ENCODE measurements at regions not wholly inside any gene's neighbourhood (a gene's known extent, or its start where the extent isn't known, plus 50 kb on each side); places are given as distances from the start of the nearest gene placed in this dataset.

GRCh38 chr10:110403593-110403992 lies 94.1 kb upstream of the DUSP5 start:
- no peak for TF ChIP-seq EZH2 (IDR thresholded peaks at IDR 0.05; ENCODE audit: borderline replicate concordance)
- no peak for TF ChIP-seq CTCF (IDR thresholded peaks at IDR 0.05; ENCODE audit: poor library complexity)
- no peak for TF ChIP-seq EZH2phosphoT487 (IDR thresholded peaks at IDR 0.05; ENCODE audit: low read depth, severe bottlenecking, unreplicated experiment)
- H3K27ac ChIP-seq, result no peak overlapping the region
- no peak overlapping the region for H2AFZ ChIP-seq
- no peak overlapping the region for H3K4me3 ChIP-seq
- H3K79me2 ChIP-seq, result no peaks in the 10 kb centered on the region
- H4K20me1 ChIP-seq (ENCODE audit: insufficient read depth, poor library complexity, severe bottlenecking), result no peaks in the 10 kb centered on the region
- no peaks in the 10 kb centered on the region for H3K9me3 ChIP-seq (ENCODE audit: low read depth)
- no peaks in the 10 kb centered on the region for H3K9me2 ChIP-seq (replicated peaks; ENCODE audit: insufficient read depth)
- peaks cover 23% of the 10 kb centered on the region for H3K4me1 ChIP-seq (ENCODE audit: insufficient read depth)
- WGBS (ENCODE audit: low lambda C conversion rate, missing lambda C conversion rate), result 93% methylated on average over 9 of the region's 9 CpGs
- H3K4me2 ChIP-seq, result no peak overlapping the region
- no peaks in the 10 kb centered on the region for H3K36me3 ChIP-seq (replicated peaks; ENCODE audit: insufficient read depth, low read depth)
- no peak for DNase-seq (ENCODE audit: low spot score)
- no peaks in the 10 kb centered on the region for H3K27me3 ChIP-seq

- no peaks in the 10 kb centered on the region for H3K9me2 ChIP-seq (replicated peaks; ENCODE audit: insufficient read depth)
- H4K20me1 ChIP-seq (ENCODE audit: insufficient read depth, poor library complexity, severe bottlenecking), result no peaks in the 10 kb centered on the region
- no peaks in the 10 kb centered on the region for H3K27me3 ChIP-seq
- no peaks in the 10 kb centered on the region for H3K36me3 ChIP-seq (replicated peaks; ENCODE audit: insufficient read depth, low read depth)
- no peaks in the 10 kb centered on the region for H3K9me3 ChIP-seq (ENCODE audit: low read depth)
- H3K79me2 ChIP-seq, result no peaks in the 10 kb centered on the region
- H3K4me3 ChIP-seq, result no peak overlapping the region
- H3K4me1 ChIP-seq (ENCODE audit: insufficient read depth), result peaks cover 21% of the 10 kb centered on the region
- H3K27ac ChIP-seq, result peak overlapping the region; percentile 77
- no peak overlapping the region for H2AFZ ChIP-seq
- no peak overlapping the region for H3K4me2 ChIP-seq
- TF ChIP-seq EZH2phosphoT487 (IDR thresholded peaks at IDR 0.05; ENCODE audit: low read depth, severe bottlenecking, unreplicated experiment) (no peak), CTCF (IDR thresholded peaks at IDR 0.05; ENCODE audit: poor library complexity) (no peak)
- 92% methylated on average over 4 of the region's 4 CpGs for WGBS (ENCODE audit: low lambda C conversion rate, missing lambda C conversion rate)
- DNase-seq (ENCODE audit: low spot score), result no peak
Observed at GRCh38 chr10:110404413-110404812, 93.3 kb upstream of the DUSP5 start.

- Histone ChIP-seq H3K27me3 (no peaks in the 10 kb centered on the region), H3K27ac (peak overlapping the region; percentile 77), H3K36me3 (replicated peaks; ENCODE audit: insufficient read depth, low read depth) (no peaks in the 10 kb centered on the region), H3K79me2 (no peaks in the 10 kb centered on the region), H3K4me3 (no peak overlapping the region), H3K9me2 (replicated peaks; ENCODE audit: insufficient read depth) (no peaks in the 10 kb centered on the region), H3K9me3 (ENCODE audit: low read depth) (no peaks in the 10 kb centered on the region), H2AFZ (no peak overlapping the region), H4K20me1 (ENCODE audit: insufficient read depth, poor library complexity, severe bottlenecking) (no peaks in the 10 kb centered on the region), H3K4me1 (ENCODE audit: insufficient read depth) (peaks cover 23% of the 10 kb centered on the region), H3K4me2 (no peak overlapping the region)
- no peak for DNase-seq (ENCODE audit: low spot score)
- TF ChIP-seq EZH2 (IDR thresholded peaks at IDR 0.05; ENCODE audit: borderline replicate concordance) (no peak), CTCF (IDR thresholded peaks at IDR 0.05; ENCODE audit: poor library complexity) (no peak), EZH2phosphoT487 (IDR thresholded peaks at IDR 0.05; ENCODE audit: low read depth, severe bottlenecking, unreplicated experiment) (no peak)
- WGBS (ENCODE audit: low lambda C conversion rate, missing lambda C conversion rate), result 86% methylated on average over 7 of the region's 8 CpGs
Observed at GRCh38 chr10:110404825-110405224, 92.9 kb upstream of the DUSP5 start.

GRCh38 chr10:110405380-110405779 lies 92.3 kb upstream of the DUSP5 start:
- H3K9me3 ChIP-seq (ENCODE audit: low read depth), result no peaks in the 10 kb centered on the region
- H3K36me3 ChIP-seq (replicated peaks; ENCODE audit: insufficient read depth, low read depth), result no peaks in the 10 kb centered on the region
- WGBS (ENCODE audit: low lambda C conversion rate, missing lambda C conversion rate), result 28% methylated on average over 6 of the region's 6 CpGs
- H3K27ac ChIP-seq, result peak overlapping the region; percentile 77
- peaks cover 28% of the 10 kb centered on the region for H3K4me1 ChIP-seq (ENCODE audit: insufficient read depth)
- TF ChIP-seq EZH2 (IDR thresholded peaks at IDR 0.05; ENCODE audit: borderline replicate concordance) (no peak), EZH2phosphoT487 (IDR thresholded peaks at IDR 0.05; ENCODE audit: low read depth, severe bottlenecking, unreplicated experiment) (no peak), CTCF (IDR thresholded peaks at IDR 0.05; ENCODE audit: poor library complexity) (no peak)
- H3K4me3 ChIP-seq, result no peak overlapping the region
- H3K27me3 ChIP-seq, result no peaks in the 10 kb centered on the region
- no peaks in the 10 kb centered on the region for H3K79me2 ChIP-seq
- no peak overlapping the region for H2AFZ ChIP-seq
- no peaks in the 10 kb centered on the region for H3K9me2 ChIP-seq (replicated peaks; ENCODE audit: insufficient read depth)
- DNase-seq (ENCODE audit: low spot score), result peak; percentile 55
- H3K4me2 ChIP-seq, result no peak overlapping the region
- no peaks in the 10 kb centered on the region for H4K20me1 ChIP-seq (ENCODE audit: insufficient read depth, poor library complexity, severe bottlenecking)
